Stimulated activated CD4-positive, alpha-beta T cell treated with anti-CD3 and anti-CD28 coated beads, Interleukin-4, amount 100 ng/mL, for 1 hour (primary cell): ENCODE measurements at regions not wholly inside any gene's neighbourhood (a gene's known extent, or its start where the extent isn't known, plus 50 kb on each side); places are given as distances from the start of the nearest gene placed in this dataset.
"Not testable (repeated sequence)": the region's sequence is repeated elsewhere in the genome, so short reads cannot be mapped to it uniquely, and the experiment has no call there.

Experiments used
- DNase-seq: peaks from one replicate; pipeline ENCODE4 v3.0.0-alpha.2; 2020

DNA sequence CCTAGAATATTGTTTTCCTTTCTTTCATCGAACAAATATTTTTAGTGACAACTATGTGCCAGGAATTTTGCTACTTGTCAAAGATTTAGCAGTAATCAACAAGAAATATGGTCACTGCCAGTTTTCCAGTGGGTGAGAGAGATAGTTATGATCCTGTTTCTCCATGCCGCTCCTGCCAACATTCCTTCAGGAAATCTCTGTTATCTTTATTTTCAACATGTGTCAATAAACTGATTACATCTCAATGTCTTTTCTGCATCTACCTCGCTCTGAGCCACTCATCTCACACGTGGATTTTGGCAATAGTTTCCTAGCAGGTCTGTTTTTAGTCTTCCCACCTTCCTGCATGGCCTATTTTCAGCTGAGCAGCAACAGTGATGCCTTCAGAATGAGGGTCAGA, 650.0 kb upstream of the STXBP6 start:
- DNase-seq, result no peak

- DNase-seq, result no peak
These were observed 648.2 kb upstream of the STXBP6 start for GRCh38 chr14:25698111-25698510.

DNA sequence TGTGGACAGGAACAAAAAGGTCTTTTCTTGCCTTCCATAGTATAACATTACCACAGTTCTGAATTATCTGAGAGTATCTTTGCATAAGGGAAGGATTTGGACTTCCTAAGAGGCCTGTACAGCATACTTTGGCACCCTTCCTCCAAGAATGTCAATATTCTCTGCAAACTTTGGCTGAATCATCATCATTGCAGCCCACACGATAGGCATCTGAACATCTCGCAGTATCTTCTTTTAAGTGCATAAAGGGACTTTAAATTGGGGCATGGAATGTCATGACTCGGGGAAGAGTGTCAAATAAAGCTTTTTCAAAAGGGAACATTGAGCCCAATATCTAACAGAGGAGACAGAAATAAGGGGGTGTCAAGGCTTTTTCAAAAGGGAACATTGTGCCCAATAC, 646.2 kb upstream of the STXBP6 start:
- DNase-seq, result no peak

DNA sequence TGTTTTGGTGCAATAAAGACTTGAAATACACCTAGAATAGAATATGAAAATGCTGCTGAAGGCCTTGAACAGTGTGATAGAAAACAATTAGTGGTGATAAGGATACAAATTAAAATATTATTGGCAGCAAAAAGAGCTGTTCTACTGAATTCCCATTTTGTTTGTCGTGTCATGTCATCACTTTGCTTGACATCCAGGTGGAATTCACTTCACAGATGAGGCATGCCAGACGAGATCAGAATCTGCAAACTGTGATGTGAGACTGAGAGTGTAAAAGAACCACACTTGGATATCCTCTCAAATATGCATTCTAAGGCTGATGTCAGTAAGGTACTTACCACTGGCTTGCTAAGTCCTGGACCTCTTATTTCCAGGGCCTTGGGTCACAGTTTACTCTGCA, 635.1 kb upstream of the STXBP6 start:
- DNase-seq, result no peak

GRCh38 chr14:25680934-25681333, 631.0 kb upstream of the STXBP6 start:
- no peak for DNase-seq

DNA sequence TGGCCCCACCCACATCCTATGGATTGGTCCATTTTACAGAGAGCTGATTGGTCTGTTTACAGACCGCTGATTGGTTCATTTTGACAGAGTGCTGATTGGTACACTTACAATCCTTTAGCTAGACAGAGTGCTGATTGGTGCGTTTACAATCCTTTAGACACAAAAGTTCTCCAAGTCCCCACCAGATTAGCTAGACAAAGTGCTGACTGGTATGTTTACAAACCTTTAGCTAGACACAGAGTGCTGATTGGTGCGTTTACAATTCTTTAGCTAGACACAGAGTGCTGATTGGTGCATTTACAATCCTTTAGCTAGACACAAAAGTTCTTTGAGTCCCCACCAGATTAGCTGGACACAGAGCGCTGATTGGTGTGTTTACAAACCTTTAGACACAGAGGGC, 630.6 kb upstream of the STXBP6 start:
- DNase-seq, result not testable (repeated sequence)

DNA sequence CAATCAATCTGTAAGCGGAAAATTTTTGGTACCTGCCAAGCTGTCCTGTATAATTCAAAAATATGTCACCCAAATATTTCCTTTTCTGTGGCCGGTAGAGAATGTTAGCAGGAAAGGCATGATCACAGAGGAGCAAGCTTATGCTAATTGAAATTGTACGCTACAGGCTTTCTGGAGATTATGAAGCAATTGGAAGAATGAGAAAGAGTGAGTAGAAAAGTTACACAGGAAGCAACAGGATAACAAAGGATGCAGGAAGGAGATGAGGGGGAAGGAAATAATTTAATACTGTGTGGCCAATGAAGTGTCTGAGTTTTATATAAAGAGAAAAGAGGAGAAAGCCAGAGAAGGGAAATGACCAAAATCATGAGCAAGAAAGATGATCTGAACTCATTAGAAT, 627.2 kb upstream of the STXBP6 start:
- DNase-seq, result no peak

- DNase-seq, result no peak
These were observed 617.4 kb upstream of the STXBP6 start for GRCh38 chr14:25667387-25667786.

GRCh38 chr14:25666877-25667276, 616.9 kb upstream of the STXBP6 start:
- no peak for DNase-seq

DNA sequence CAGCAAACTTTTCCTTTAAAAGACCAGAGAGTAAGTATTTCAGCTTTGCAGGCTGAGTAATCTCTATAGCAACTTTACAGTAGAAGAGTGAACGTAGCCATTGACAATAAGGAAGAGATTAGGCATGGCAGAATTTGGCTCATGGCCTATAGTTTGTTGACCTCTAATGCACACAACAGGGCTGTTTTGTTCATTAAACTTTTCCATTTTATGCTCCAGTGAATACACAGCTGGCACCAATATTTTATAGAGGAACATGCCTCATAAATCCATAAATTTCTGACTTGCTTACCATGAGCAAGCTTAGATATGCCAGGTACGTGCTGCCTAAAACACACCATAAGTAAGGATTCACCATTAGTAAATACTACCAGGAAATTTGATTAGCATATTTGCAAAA, 609.0 kb upstream of the STXBP6 start:
- DNase-seq, result no peak

- DNase-seq, result no peak
These were observed 580.5 kb upstream of the STXBP6 start for GRCh38 chr14:25630447-25630846.

DNA sequence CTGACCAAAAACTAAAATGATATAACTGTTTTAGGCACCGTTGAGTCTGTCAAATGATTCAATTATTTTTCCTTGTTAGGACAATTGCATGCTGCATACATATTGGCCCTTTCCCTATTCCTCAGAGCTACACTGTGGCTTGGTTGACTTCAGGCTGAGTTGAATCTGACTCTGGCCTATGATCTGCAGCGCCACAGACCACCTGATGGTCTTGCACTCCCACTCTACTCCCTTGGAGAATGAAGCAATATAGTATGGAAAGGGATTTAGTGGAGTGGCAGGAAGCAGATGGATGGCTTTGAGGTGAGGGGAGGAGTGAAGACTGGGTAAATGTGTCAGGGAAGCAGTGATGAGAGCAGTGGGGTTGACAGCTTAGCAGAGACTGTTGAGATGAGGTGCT, 579.0 kb upstream of the STXBP6 start:
- no peak for DNase-seq

DNA sequence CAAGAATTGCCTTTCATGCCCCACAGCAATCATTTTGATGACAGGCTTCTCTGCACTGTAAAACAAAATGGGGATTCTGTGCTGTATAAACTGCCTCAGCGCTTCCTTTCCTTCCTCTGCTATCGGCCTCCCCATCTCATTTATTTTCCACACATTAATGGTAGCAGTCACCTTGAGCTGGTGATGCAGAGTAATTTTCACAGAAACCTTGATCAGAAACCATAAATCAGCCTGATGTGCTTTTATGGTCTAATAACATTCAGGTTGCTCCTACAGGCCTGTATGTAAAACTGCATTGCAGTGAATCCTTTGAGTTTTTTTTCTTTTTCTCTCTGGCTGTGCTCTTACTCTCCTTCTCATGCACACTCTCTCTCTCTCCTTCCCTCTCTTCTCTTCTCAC, 578.4 kb upstream of the STXBP6 start:
- DNase-seq, result no peak

- DNase-seq, result no peak
These were observed 577.0 kb upstream of the STXBP6 start for GRCh38 chr14:25626986-25627385.

GRCh38 chr14:25622763-25623162, 572.8 kb upstream of the STXBP6 start:
- no peak for DNase-seq

DNA sequence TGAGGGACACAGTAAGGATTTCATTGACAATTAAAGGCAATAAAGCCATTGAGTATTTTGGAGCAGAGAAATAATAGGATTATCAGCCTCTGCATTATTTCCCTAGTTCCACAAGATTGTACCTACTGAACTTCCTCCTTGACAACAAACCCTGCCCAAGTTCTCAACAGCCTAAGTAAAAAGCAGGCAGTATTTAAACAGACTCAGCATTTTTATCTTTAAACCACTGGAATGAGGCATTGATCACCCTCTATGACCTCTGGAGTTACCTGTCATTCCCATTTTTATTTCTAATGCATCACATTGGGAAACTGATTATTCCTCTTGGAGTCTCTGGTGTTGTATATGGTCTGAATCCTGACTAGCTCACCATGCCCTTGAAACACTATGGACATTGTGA, 570.6 kb upstream of the STXBP6 start:
- DNase-seq, result no peak

GRCh38 chr14:25615174-25615573, 565.2 kb upstream of the STXBP6 start:
- no peak for DNase-seq

DNA sequence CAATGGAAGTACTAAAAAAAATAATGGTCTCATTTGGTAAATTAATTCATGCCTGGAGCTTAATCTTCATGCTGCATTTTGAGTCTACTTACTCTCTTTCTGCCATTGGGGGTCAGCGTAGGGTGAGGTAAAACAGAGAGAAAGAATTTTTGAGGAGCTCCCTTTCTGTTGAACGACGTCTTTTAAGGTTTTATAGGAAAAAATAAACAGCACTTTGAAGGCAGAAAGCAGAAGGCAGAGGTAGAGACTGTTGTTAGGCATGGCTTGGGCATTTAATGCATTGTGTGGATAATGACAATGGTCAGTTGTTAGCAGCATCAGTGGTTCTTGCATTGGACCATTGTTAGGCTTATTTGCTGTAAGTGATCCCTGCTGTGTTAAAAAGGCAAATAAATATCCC, 557.2 kb upstream of the STXBP6 start:
- no peak for DNase-seq

DNA sequence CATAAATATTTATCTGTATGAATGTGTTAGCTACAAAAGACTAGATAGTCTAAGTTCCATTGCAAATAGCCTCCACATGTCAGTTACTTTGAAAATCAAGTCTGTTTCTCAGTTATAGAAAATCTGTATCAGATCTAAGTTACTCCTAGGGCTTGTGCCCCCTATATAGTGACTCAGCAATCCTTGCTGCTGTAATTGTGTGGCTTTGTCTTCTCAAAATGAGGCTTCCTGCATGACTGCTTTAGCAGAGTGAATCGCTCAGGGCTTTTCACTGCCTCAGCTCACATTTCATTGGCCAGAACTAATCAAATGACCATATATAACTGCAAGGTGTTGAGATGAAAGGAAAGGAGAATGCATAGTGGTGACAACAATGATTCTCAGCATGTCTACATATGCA, 552.2 kb upstream of the STXBP6 start:
- DNase-seq, result no peak

DNA sequence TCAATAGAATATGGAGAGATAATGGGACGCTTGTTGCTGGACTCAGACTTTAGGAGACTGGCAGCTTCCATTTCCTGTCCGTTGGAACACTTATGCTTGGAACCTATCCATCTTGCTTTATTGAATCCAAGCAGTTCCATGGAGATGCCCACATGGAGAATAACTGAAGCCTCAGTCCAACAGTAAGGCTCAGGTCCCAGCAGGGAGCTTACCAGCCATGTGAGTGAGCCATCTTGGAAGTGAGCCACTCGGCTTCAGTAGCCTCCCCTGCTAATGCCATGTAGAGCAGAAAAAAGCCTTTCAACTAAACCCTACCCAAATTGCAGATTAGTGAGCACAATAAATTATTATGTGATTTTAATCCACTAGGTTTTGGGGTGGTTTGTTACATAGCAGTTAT, 538.8 kb upstream of the STXBP6 start:
- no peak for DNase-seq

GRCh38 chr14:25574628-25575325, 524.8 kb upstream of the STXBP6 start:
- no peak for DNase-seq

DNA sequence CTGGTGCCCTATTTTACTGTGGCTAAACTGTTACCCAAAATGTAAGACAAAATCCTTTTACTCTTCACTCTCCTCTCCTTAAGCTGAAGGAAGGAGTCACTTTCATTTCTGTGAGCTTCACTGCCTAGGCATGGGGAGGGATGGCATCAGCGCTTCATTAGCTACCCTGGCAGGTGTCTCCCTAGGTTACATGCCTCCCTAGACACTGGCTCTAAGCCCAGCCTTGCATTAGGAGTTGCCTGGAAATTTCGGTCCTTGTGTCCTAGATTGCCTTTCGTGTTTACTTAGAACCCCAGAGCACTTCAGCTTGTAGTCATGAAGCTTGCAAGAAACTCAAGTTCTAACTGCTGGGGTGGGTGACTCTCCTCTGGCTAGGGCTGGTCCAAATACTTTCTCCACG, 520.5 kb upstream of the STXBP6 start:
- no peak for DNase-seq

- DNase-seq, result no peak
These were observed 507.5 kb upstream of the STXBP6 start for GRCh38 chr14:25557466-25557865.

DNA sequence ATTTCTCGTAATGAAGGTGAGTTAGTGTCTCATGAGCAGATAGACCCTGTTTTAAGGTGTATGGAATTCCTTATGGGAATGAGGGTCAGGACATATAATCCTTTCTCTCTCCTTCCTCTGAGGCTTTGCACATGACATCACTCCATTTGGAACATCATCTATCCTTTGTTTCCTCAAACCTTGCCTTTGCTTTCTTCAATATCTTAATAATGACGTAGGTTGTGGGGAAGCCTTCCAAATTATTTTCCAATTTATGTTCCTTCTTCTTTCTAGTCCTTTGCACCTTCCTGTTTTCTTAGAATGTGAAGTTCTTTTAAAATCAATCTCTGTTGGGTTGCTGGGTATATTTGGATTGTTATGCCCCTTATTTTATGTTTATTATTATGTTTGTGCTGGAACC, 502.9 kb upstream of the STXBP6 start:
- no peak for DNase-seq

- no peak for DNase-seq
These were observed 501.7 kb upstream of the STXBP6 start for GRCh38 chr14:25551674-25552073.

- no peak for DNase-seq
These were observed 496.9 kb upstream of the STXBP6 start for GRCh38 chr14:25546826-25547225.
